ENCODE measurements at regions not wholly inside any gene's neighbourhood (a gene's known extent, or its start where the extent isn't known, plus 50 kb on each side); places are given as distances from the start of the nearest gene placed in this dataset.

- TF ChIP-seq POLR2AphosphoS5 (IDR thresholded peaks at IDR 0.05; ENCODE audit: low read depth, low read length) (no peak), TAF1 (IDR thresholded peaks at IDR 0.05; ENCODE audit: borderline replicate concordance, low read depth, low read length) (no peak), POLR2A (IDR thresholded peaks at IDR 0.05; ENCODE audit: low read depth, low read length) (no peak)
- FAIRE-seq (no peak), DNase-seq (ENCODE audit: insufficient read length) (no peak)
Measured at GRCh38 chr4:81883004-81883403, 411.3 kb upstream of the RASGEF1B start.

GRCh38 chr4:81881855-81882621 lies 410.3 kb upstream of the RASGEF1B start:
- TF ChIP-seq TAF1 (IDR thresholded peaks at IDR 0.05; ENCODE audit: borderline replicate concordance, low read depth, low read length) (no peak), POLR2A (IDR thresholded peaks at IDR 0.05; ENCODE audit: low read depth, low read length) (no peak), POLR2AphosphoS5 (IDR thresholded peaks at IDR 0.05; ENCODE audit: low read depth, low read length) (no peak)
- no peak for DNase-seq (ENCODE audit: insufficient read length)
- FAIRE-seq, result no peak

- no peak for FAIRE-seq
- no peak for DNase-seq (ENCODE audit: insufficient read length)
- TF ChIP-seq POLR2AphosphoS5 (IDR thresholded peaks at IDR 0.05; ENCODE audit: low read depth, low read length), result no peak
- no peak for TF ChIP-seq POLR2A (IDR thresholded peaks at IDR 0.05; ENCODE audit: low read depth, low read length)
- no peak for TF ChIP-seq TAF1 (IDR thresholded peaks at IDR 0.05; ENCODE audit: borderline replicate concordance, low read depth, low read length)
Measured at GRCh38 chr4:81876106-81876505, 404.4 kb upstream of the RASGEF1B start.

- DNase-seq (ENCODE audit: insufficient read length) (no peak), FAIRE-seq (no peak)
- TF ChIP-seq POLR2AphosphoS5 (IDR thresholded peaks at IDR 0.05; ENCODE audit: low read depth, low read length) (no peak), TAF1 (IDR thresholded peaks at IDR 0.05; ENCODE audit: borderline replicate concordance, low read depth, low read length) (no peak), POLR2A (IDR thresholded peaks at IDR 0.05; ENCODE audit: low read depth, low read length) (no peak)
Measured at GRCh38 chr4:81874661-81875515, 403.2 kb upstream of the RASGEF1B start.

- TF ChIP-seq POLR2AphosphoS5 (IDR thresholded peaks at IDR 0.05; ENCODE audit: low read depth, low read length) (no peak), TAF1 (IDR thresholded peaks at IDR 0.05; ENCODE audit: borderline replicate concordance, low read depth, low read length) (no peak), POLR2A (IDR thresholded peaks at IDR 0.05; ENCODE audit: low read depth, low read length) (no peak)
- DNase-seq (ENCODE audit: insufficient read length) (no peak), FAIRE-seq (no peak)
Measured at GRCh38 chr4:81870275-81870674, 398.6 kb upstream of the RASGEF1B start.

- FAIRE-seq, result no peak
- DNase-seq (ENCODE audit: insufficient read length), result no peak
- TF ChIP-seq POLR2A (IDR thresholded peaks at IDR 0.05; ENCODE audit: low read depth, low read length) (no peak), POLR2AphosphoS5 (IDR thresholded peaks at IDR 0.05; ENCODE audit: low read depth, low read length) (no peak), TAF1 (IDR thresholded peaks at IDR 0.05; ENCODE audit: borderline replicate concordance, low read depth, low read length) (no peak)
Measured at GRCh38 chr4:81860111-81860510, 388.4 kb upstream of the RASGEF1B start.

- DNase-seq (ENCODE audit: insufficient read length) (no peak), FAIRE-seq (no peak)
- TF ChIP-seq TAF1 (IDR thresholded peaks at IDR 0.05; ENCODE audit: borderline replicate concordance, low read depth, low read length) (no peak), POLR2AphosphoS5 (IDR thresholded peaks at IDR 0.05; ENCODE audit: low read depth, low read length) (no peak), POLR2A (IDR thresholded peaks at IDR 0.05; ENCODE audit: low read depth, low read length) (no peak)
Measured at GRCh38 chr4:81854406-81854805, 382.7 kb upstream of the RASGEF1B start.

GRCh38 chr4:81852031-81852715 lies 380.5 kb upstream of the RASGEF1B start:
- no peak for DNase-seq (ENCODE audit: insufficient read length)
- TF ChIP-seq POLR2AphosphoS5 (IDR thresholded peaks at IDR 0.05; ENCODE audit: low read depth, low read length) (no peak), TAF1 (IDR thresholded peaks at IDR 0.05; ENCODE audit: borderline replicate concordance, low read depth, low read length) (no peak), POLR2A (IDR thresholded peaks at IDR 0.05; ENCODE audit: low read depth, low read length) (no peak)
- no peak for FAIRE-seq

- FAIRE-seq, result no peak
Measured at GRCh38 chr4:81850701-81851100, 379.0 kb upstream of the RASGEF1B start.

GRCh38 chr4:81845761-81846160 lies 374.1 kb upstream of the RASGEF1B start:
- DNase-seq (ENCODE audit: insufficient read length) (no peak), FAIRE-seq (no peak)
- no peak for TF ChIP-seq POLR2A (IDR thresholded peaks at IDR 0.05; ENCODE audit: low read depth, low read length)
- TF ChIP-seq POLR2AphosphoS5 (IDR thresholded peaks at IDR 0.05; ENCODE audit: low read depth, low read length), result no peak
- no peak for TF ChIP-seq TAF1 (IDR thresholded peaks at IDR 0.05; ENCODE audit: borderline replicate concordance, low read depth, low read length)

More at GRCh38 chr4:81850701-81851100, 379.0 kb upstream of the RASGEF1B start:
- no peak for DNase-seq (ENCODE audit: insufficient read length)
- no peak for TF ChIP-seq POLR2AphosphoS5 (IDR thresholded peaks at IDR 0.05; ENCODE audit: low read depth, low read length)
- no peak for TF ChIP-seq TAF1 (IDR thresholded peaks at IDR 0.05; ENCODE audit: borderline replicate concordance, low read depth, low read length)
- TF ChIP-seq POLR2A (IDR thresholded peaks at IDR 0.05; ENCODE audit: low read depth, low read length), result no peak

GRCh38 chr4:81845273-81845672 lies 373.6 kb upstream of the RASGEF1B start:
- FAIRE-seq (no peak), DNase-seq (ENCODE audit: insufficient read length) (no peak)
- TF ChIP-seq TAF1 (IDR thresholded peaks at IDR 0.05; ENCODE audit: borderline replicate concordance, low read depth, low read length), result no peak
- TF ChIP-seq POLR2A (IDR thresholded peaks at IDR 0.05; ENCODE audit: low read depth, low read length), result no peak
- no peak for TF ChIP-seq POLR2AphosphoS5 (IDR thresholded peaks at IDR 0.05; ENCODE audit: low read depth, low read length)
